ENCODE measurements at regions not wholly inside any gene's neighbourhood (a gene's known extent, or its start where the extent isn't known, plus 50 kb on each side); places are given as distances from the start of the nearest gene placed in this dataset.
"Not testable (repeated sequence)": the region's sequence is repeated elsewhere in the genome, so short reads cannot be mapped to it uniquely, and the experiment has no call there.

DNA sequence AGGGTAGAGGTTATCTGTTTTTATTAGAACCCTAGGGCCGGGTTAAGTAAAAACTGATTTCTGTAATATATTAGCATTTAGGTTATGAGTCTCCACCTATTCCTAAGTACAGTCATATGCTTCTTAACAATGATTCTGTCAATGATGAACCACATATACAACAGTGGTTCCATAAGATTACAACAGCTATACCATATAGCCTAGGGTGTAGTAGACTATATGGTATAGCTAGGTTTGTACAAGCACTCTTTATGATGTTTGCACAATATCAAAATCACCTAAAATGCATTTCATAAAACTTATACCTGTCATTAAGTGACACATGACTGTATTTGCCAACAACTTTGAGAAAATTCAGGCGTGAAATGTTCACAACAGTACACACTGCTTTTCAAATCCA is 110.6 kb downstream of the RPL10L start:
- no peak overlapping the region for H3K4me3 ChIP-seq (ENCODE audit: low read length in 2 of 2)
- WGBS, result 97% methylated on average over 2 of the region's 2 CpGs
- H3K9me3 ChIP-seq (ENCODE audit: control insufficient read depth in 2 of 2, insufficient read depth in 1 of 2, low read length in 1 of 2), result no peaks in the 10 kb centered on the region
- DNase-seq (ENCODE audit: low read depth in 6 of 9, low spot score in 9 of 9), result no peak
- no peaks in the 10 kb centered on the region for H3K27me3 ChIP-seq (ENCODE audit: control insufficient read depth in 2 of 2, insufficient read depth in 1 of 2, low read length in 1 of 2)
- H3K36me3 ChIP-seq (ENCODE audit: control insufficient read depth in 2 of 2, insufficient read depth in 2 of 2, low read length in 1 of 2), result no peaks in the 10 kb centered on the region
- H3K4me1 ChIP-seq (ENCODE audit: control insufficient read depth in 2 of 2, insufficient read depth in 2 of 2, low read length in 2 of 2), result no peaks in the 10 kb centered on the region
- H3K27ac ChIP-seq (ENCODE audit: low read depth in 1 of 2, low read length in 1 of 2), result no peak overlapping the region

DNA sequence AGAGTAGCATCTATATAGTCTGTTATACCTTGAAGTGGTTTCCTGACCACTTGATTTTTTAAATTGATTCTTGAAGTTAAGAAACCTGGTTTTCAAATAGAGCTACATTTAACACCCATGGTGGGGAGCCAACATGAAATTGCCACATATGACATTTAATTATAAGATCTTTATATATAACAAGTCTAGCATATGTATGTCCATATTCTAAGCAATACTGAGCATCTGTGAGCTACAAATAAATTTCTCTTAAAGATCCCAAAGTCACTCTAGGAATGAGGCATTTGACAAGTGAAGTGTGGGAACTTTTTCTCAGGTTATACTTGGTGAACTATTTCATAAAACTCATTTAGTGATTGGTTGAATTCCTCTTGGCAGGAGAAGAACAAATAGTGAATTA is 132.5 kb downstream of the RPL10L start:
- no peak overlapping the region for H3K4me3 ChIP-seq (ENCODE audit: low read length in 2 of 2)
- H3K27me3 ChIP-seq (ENCODE audit: control insufficient read depth in 2 of 2, insufficient read depth in 1 of 2, low read length in 1 of 2), result no peaks in the 10 kb centered on the region
- H3K9me3 ChIP-seq (ENCODE audit: control insufficient read depth in 2 of 2, insufficient read depth in 1 of 2, low read length in 1 of 2), result no peaks in the 10 kb centered on the region
- H3K36me3 ChIP-seq (ENCODE audit: control insufficient read depth in 2 of 2, insufficient read depth in 2 of 2, low read length in 1 of 2), result no peaks in the 10 kb centered on the region
- no peak for DNase-seq (ENCODE audit: low read depth in 6 of 9, low spot score in 9 of 9)
- H3K27ac ChIP-seq (ENCODE audit: low read depth in 1 of 2, low read length in 1 of 2), result no peak overlapping the region
- no peaks in the 10 kb centered on the region for H3K4me1 ChIP-seq (ENCODE audit: control insufficient read depth in 2 of 2, insufficient read depth in 2 of 2, low read length in 2 of 2)

DNA sequence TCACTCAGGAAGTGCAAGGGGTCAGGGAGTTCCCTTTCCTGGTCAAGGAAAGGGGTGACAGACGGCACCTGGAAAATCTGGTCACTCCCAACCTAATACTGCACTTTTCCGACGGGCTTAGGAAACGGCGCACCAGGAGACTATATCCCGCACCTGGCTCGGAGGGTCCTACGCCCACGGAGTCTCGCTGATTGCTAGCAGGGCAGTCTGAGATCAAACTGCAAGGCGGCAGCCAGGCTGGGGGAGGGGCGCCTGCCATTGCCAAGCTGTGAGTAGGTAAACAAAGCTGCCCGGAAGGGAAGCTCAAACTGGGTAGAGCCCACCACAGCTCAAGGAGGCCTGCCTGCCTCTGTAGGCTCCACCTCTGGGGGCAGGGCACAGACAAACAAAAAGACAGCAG is 142.8 kb downstream of the RPL10L start:
- not testable (repeated sequence) for DNase-seq (ENCODE audit: low read depth in 6 of 9, low spot score in 9 of 9); H3K27me3 ChIP-seq (ENCODE audit: control insufficient read depth in 2 of 2, insufficient read depth in 1 of 2, low read length in 1 of 2); H3K4me1 ChIP-seq (ENCODE audit: control insufficient read depth in 2 of 2, insufficient read depth in 2 of 2, low read length in 2 of 2); H3K9me3 ChIP-seq (ENCODE audit: control insufficient read depth in 2 of 2, insufficient read depth in 1 of 2, low read length in 1 of 2); H3K4me3 ChIP-seq (ENCODE audit: low read length in 2 of 2); H3K27ac ChIP-seq (ENCODE audit: low read depth in 1 of 2, low read length in 1 of 2); H3K36me3 ChIP-seq (ENCODE audit: control insufficient read depth in 2 of 2, insufficient read depth in 2 of 2, low read length in 1 of 2)
- 96% methylated on average over 13 of the region's 13 CpGs for WGBS

- Histone ChIP-seq H3K36me3 (ENCODE audit: control insufficient read depth in 2 of 2, insufficient read depth in 2 of 2, low read length in 1 of 2) (no peaks in the 10 kb centered on the region), H3K4me1 (ENCODE audit: control insufficient read depth in 2 of 2, insufficient read depth in 2 of 2, low read length in 2 of 2) (no peaks in the 10 kb centered on the region), H3K27me3 (ENCODE audit: control insufficient read depth in 2 of 2, insufficient read depth in 1 of 2, low read length in 1 of 2) (no peaks in the 10 kb centered on the region), H3K27ac (ENCODE audit: low read depth in 1 of 2, low read length in 1 of 2) (no peak overlapping the region), H3K4me3 (ENCODE audit: low read length in 2 of 2) (no peak overlapping the region), H3K9me3 (ENCODE audit: control insufficient read depth in 2 of 2, insufficient read depth in 1 of 2, low read length in 1 of 2) (no peaks in the 10 kb centered on the region)
- DNase-seq (ENCODE audit: low read depth in 6 of 9, low spot score in 9 of 9), result no peak
- 96% methylated on average over 2 of the region's 2 CpGs for WGBS
Measured at GRCh38 chr14:46499521-46499920, 152.1 kb downstream of the RPL10L start.

DNA sequence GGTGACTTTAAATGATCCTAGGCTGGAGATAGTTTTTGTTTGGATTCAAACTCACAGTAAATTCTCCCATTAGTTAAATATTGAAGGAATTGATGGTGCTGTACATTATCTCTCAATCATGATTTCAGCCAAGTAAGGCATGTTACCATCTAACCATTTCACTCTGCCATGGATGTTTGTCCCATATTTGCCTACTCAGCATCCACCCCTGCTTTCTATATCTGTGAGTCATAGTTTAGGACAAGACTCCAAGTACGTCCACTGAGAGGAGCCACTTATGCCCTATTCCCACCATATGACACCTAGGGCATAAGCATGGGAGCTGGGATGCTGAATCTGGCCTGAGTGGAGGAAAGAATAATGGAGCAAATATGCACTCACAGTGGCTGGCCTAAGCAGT is 155.2 kb downstream of the RPL10L start:
- WGBS, result 98% methylated on average over 1 of the region's 1 CpG
- Histone ChIP-seq H3K27ac (ENCODE audit: low read depth in 1 of 2, low read length in 1 of 2) (no peak overlapping the region), H3K4me1 (ENCODE audit: control insufficient read depth in 2 of 2, insufficient read depth in 2 of 2, low read length in 2 of 2) (no peaks in the 10 kb centered on the region), H3K9me3 (ENCODE audit: control insufficient read depth in 2 of 2, insufficient read depth in 1 of 2, low read length in 1 of 2) (no peaks in the 10 kb centered on the region), H3K27me3 (ENCODE audit: control insufficient read depth in 2 of 2, insufficient read depth in 1 of 2, low read length in 1 of 2) (no peaks in the 10 kb centered on the region), H3K4me3 (ENCODE audit: low read length in 2 of 2) (no peak overlapping the region), H3K36me3 (ENCODE audit: control insufficient read depth in 2 of 2, insufficient read depth in 2 of 2, low read length in 1 of 2) (no peaks in the 10 kb centered on the region)
- DNase-seq (ENCODE audit: low read depth in 6 of 9, low spot score in 9 of 9), result no peak

DNA sequence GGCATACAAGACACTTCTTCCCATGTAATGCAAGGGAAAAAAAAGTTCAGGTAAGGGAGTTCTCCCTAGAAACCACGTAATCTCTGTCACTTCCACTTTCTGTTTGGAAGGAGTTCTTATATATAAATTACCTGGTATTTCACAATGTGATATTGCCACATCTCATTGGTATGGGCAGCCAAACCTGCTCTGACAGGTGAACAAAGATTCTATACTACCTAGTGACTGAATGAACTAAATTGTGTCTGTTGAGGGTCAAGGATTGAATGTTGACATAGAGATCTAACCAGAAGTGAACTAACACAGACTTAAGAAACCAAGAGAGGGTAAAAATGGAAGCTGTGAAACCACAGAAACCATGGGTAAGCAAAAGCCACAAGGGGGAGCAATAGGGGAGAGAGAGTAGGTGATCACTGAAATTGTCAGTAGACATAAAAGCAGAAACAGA is 161.3 kb downstream of the RPL10L start:
- peak in 5 of 9 donors; percentile 2 to 29 (median 4) for DNase-seq (ENCODE audit: low read depth in 6 of 9, low spot score in 9 of 9)
- no peaks in the 10 kb centered on the region for H3K36me3 ChIP-seq (ENCODE audit: control insufficient read depth in 2 of 2, insufficient read depth in 2 of 2, low read length in 1 of 2)
- H3K4me1 ChIP-seq (ENCODE audit: control insufficient read depth in 2 of 2, insufficient read depth in 2 of 2, low read length in 2 of 2), result no peaks in the 10 kb centered on the region
- H3K9me3 ChIP-seq (ENCODE audit: control insufficient read depth in 2 of 2, insufficient read depth in 1 of 2, low read length in 1 of 2), result no peaks in the 10 kb centered on the region
- H3K4me3 ChIP-seq (ENCODE audit: low read length in 2 of 2), result no peak overlapping the region
- WGBS, result 6% methylated on average over 1 of the region's 1 CpG
- no peak overlapping the region for H3K27ac ChIP-seq (ENCODE audit: low read depth in 1 of 2, low read length in 1 of 2)
- H3K27me3 ChIP-seq (ENCODE audit: control insufficient read depth in 2 of 2, insufficient read depth in 1 of 2, low read length in 1 of 2), result no peaks in the 10 kb centered on the region

DNA sequence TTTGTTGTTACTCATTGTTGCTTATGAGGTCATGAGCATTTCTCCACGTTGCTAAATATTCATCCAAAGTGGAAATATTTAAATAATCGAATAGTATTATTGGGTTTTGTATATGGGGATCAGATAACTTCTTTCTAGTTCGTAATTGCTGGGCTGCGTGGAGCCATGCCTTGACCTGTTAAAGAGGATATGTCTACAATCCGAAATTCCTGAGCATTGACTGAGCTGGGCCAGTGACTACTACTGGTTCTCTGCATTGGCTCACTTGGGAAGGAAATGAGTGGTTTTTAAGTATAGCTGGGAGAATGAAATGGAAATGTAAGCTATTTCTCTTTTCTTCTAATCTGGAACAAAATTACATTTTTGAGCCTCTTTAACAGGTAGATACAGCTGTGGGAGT is 163.2 kb downstream of the RPL10L start:
- no peaks in the 10 kb centered on the region for H3K4me1 ChIP-seq (ENCODE audit: control insufficient read depth in 2 of 2, insufficient read depth in 2 of 2, low read length in 2 of 2)
- H3K4me3 ChIP-seq (ENCODE audit: low read length in 2 of 2), result no peak overlapping the region
- 92% methylated on average over 5 of the region's 5 CpGs for WGBS
- no peaks in the 10 kb centered on the region for H3K27me3 ChIP-seq (ENCODE audit: control insufficient read depth in 2 of 2, insufficient read depth in 1 of 2, low read length in 1 of 2)
- no peak overlapping the region for H3K27ac ChIP-seq (ENCODE audit: low read depth in 1 of 2, low read length in 1 of 2)
- no peak for DNase-seq (ENCODE audit: low read depth in 6 of 9, low spot score in 9 of 9)
- H3K36me3 ChIP-seq (ENCODE audit: control insufficient read depth in 2 of 2, insufficient read depth in 2 of 2, low read length in 1 of 2), result no peaks in the 10 kb centered on the region
- no peaks in the 10 kb centered on the region for H3K9me3 ChIP-seq (ENCODE audit: control insufficient read depth in 2 of 2, insufficient read depth in 1 of 2, low read length in 1 of 2)

DNA sequence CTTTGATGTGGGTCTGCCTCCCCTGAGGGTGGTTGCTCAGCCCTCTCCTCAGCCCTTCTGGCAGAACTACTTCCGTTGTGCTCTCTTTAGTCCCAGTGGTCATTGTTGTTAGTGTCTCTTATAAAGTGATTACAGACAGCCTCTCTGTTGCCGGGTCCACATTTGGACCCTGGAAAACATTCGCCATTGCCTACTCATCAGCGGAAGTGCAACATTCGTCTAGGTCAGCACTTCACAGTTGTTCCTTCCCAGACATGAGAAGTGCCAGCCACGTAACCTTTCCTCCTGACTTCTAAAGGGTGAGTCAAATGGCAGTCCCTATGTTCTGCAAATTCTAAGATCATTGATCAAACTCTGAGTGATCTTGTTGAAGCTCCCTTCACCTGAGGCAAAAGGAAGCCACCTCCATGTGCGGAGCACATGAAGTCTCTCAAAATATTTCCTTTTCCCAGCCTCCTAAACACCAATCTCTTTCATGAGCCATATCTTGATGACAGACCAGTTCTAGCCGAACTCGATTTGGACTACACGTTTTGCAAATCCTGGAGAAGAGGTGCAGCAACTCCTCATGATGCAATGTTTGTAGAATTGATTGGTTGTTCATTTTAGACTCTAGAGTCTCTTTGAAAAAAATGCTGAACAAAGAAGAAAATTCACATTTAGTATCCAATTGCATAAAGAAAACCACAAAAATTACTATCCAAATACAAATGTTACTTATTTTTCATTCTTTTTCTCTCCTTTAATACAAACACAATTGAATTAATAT is 163.8 kb downstream of the RPL10L start:
- 90% methylated on average over 10 of the region's 10 CpGs for WGBS
- H3K36me3 ChIP-seq (ENCODE audit: control insufficient read depth in 2 of 2, insufficient read depth in 2 of 2, low read length in 1 of 2), result no peaks in the 10 kb centered on the region
- no peak overlapping the region for H3K4me3 ChIP-seq (ENCODE audit: low read length in 2 of 2)
- no peaks in the 10 kb centered on the region for H3K9me3 ChIP-seq (ENCODE audit: control insufficient read depth in 2 of 2, insufficient read depth in 1 of 2, low read length in 1 of 2)
- H3K4me1 ChIP-seq (ENCODE audit: control insufficient read depth in 2 of 2, insufficient read depth in 2 of 2, low read length in 2 of 2), result no peaks in the 10 kb centered on the region
- H3K27me3 ChIP-seq (ENCODE audit: control insufficient read depth in 2 of 2, insufficient read depth in 1 of 2, low read length in 1 of 2), result no peaks in the 10 kb centered on the region
- no peak overlapping the region for H3K27ac ChIP-seq (ENCODE audit: low read depth in 1 of 2, low read length in 1 of 2)
- DNase-seq (ENCODE audit: low read depth in 6 of 9, low spot score in 9 of 9), result no peak

DNA sequence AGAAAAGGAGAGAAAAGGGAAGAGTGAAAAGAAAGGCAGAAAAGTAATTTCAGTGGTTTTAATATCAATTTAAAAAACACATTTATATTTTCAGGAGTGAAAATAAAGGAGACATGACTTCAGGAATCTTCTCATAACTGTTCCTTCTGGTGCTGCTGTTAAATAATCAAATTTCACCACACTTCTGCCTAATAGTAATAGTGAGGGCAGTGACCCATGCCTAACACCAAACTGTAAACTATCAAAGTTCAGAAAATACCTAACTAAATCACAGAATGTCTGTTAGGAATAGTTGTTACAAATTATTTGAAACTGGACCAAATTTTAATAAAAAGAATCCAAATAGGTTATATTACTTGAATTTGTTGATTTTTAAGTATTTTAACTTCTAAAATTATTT is 169.4 kb downstream of the RPL10L start:
- H3K27me3 ChIP-seq (ENCODE audit: control insufficient read depth in 2 of 2, insufficient read depth in 1 of 2, low read length in 1 of 2), result no peaks in the 10 kb centered on the region
- H3K4me3 ChIP-seq (ENCODE audit: low read length in 2 of 2), result no peak overlapping the region
- no peak overlapping the region for H3K27ac ChIP-seq (ENCODE audit: low read depth in 1 of 2, low read length in 1 of 2)
- no peaks in the 10 kb centered on the region for H3K4me1 ChIP-seq (ENCODE audit: control insufficient read depth in 2 of 2, insufficient read depth in 2 of 2, low read length in 2 of 2)
- no peaks in the 10 kb centered on the region for H3K36me3 ChIP-seq (ENCODE audit: control insufficient read depth in 2 of 2, insufficient read depth in 2 of 2, low read length in 1 of 2)
- H3K9me3 ChIP-seq (ENCODE audit: control insufficient read depth in 2 of 2, insufficient read depth in 1 of 2, low read length in 1 of 2), result no peaks in the 10 kb centered on the region
- no peak for DNase-seq (ENCODE audit: low read depth in 6 of 9, low spot score in 9 of 9)

Data from thymus (tissue), 11 donors.